GM03348 (cell line): ENCODE measurements at regions not wholly inside any gene's neighbourhood (a gene's known extent, or its start where the extent isn't known, plus 50 kb on each side); places are given as distances from the start of the nearest gene placed in this dataset.
A peak's percentile ranks its signal among the peaks of the same experiment; 100 is the strongest.
"Not testable (repeated sequence)": the region's sequence is repeated elsewhere in the genome, so short reads cannot be mapped to it uniquely, and the experiment has no call there.

Source experiments
- DNase-seq: peaks from one replicate; pipeline ENCODE4 v3.0.0; 2012; ENCODE audit warnings: low spot score

DNA sequence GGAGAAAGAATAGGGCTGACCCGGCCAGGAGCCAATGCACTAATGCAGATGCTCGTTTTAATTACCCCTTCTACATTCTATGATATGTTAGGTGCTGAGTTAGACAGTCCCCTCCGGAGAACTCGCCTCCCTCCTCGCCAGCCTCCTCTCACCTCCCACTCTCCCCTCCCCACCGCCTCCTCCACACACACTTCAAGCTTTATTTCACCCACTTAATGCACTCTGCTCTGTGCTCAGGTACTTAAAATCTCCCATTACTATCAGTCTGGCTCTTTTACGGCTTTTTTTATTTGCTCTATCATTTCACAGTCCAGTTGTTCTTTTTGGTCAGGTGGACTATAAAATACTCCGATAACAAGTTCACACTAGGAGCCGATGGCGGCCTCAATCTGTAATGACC lies 231.6 kb downstream of the TEX36 start:
- DNase-seq, result no peak

GRCh38 chr10:125450218-125450617 lies 232.7 kb downstream of the TEX36 start:
- DNase-seq, result no peak

GRCh38 chr10:125449571-125449970 lies 233.4 kb downstream of the TEX36 start:
- no peak for DNase-seq

DNA sequence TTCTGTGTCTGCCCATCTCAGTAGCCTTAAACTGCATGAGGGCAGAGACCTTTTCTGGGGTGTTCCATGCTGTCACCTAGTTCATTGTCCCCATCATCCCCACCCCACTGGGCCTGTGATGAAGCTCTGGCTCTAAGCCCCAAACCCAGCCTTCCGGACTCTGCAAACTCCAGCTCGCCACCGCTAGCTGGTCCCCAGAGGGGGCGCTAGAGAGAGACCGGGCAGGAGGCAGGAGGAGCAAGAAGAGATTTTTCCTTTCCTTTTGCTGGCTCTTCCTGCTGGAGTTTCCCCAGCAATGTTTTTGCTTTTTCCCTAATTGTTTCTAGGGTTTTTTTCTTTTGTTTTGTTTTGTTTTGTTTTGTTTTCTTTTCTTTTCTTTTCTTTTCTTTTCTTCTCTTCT lies 234.4 kb downstream of the TEX36 start:
- DNase-seq, result peak; percentile 28

DNA sequence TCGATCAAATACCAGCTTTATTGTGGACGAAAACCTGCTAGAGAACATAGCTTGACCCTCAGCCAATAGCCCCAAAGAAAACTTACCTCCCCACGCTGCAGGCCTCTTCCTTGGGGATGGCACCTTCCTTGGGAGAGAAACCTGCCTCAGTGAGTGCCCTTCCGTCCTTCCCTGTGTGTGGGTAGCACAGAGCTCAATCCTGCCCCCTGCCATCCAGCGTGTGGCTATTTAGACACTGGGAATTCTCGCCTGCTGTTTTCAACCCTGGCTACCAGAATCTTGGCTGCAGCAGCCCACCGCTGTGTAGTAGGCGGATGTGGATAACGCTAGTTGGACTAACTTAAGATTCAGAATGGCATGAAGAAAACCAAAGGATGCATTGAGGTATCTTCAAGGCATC lies 238.2 kb downstream of the TEX36 start:
- DNase-seq, result no peak

- DNase-seq, result no peak
Measured at GRCh38 chr10:125442856-125443540, 240.0 kb downstream of the TEX36 start.

- no peak for DNase-seq
Measured at GRCh38 chr10:125441151-125441550, 241.8 kb downstream of the TEX36 start.

GRCh38 chr10:125431149-125431548 lies 251.8 kb downstream of the TEX36 start:
- no peak for DNase-seq

DNA sequence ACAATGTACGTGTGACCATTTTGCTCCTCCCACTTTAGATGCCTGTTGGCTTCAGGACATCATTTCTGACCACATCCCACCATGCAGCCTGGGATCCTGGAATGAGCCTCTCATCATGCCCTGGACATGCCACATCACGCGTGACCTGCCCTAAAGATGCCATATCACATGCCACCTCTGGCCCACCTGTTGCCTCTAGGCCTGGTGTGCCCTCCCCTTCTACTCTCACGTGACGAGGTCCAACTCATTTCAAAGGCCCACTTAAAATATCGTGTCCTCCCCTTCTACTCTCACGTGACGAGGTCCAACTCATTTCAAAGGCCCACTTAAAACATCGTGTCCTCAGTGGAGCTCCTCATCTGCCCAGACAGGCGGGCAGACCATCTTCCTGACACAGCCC lies 254.9 kb downstream of the TEX36 start:
- no peak for DNase-seq

- no peak for DNase-seq
Measured at GRCh38 chr10:125424191-125424847, 258.6 kb downstream of the TEX36 start.

GRCh38 chr10:125423569-125423968 lies 259.4 kb downstream of the TEX36 start:
- DNase-seq, result no peak

DNA sequence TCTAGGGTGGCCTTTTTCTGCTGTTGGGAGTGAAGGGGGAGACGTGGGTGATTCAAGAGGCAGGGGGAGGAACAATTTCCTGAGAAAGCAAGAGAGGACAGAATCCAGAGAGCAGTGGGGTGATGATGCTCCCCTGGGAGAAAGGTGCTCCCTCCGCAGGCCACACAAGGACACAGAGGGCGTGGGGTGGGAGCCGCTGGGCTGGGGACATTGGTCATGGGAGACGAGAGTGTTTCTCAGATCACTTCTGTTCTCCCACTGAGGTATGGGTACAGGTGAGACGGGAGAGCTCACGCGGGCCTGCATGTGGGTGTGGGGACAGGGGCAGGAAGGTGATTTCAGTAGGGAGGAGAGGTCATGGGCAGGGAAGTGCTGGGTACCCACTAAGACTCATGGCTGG lies 259.5 kb upstream of the CTBP2 start:
- DNase-seq, result no peak

GRCh38 chr10:125419146-125419545 lies 258.8 kb upstream of the CTBP2 start:
- DNase-seq, result no peak

GRCh38 chr10:125417605-125418004 lies 257.2 kb upstream of the CTBP2 start:
- no peak for DNase-seq

GRCh38 chr10:125415964-125416363 lies 255.6 kb upstream of the CTBP2 start:
- no peak for DNase-seq

GRCh38 chr10:125415006-125415633 lies 254.8 kb upstream of the CTBP2 start:
- no peak for DNase-seq

GRCh38 chr10:125411724-125412123 lies 251.4 kb upstream of the CTBP2 start:
- DNase-seq, result peak; percentile 19

GRCh38 chr10:125409756-125410155 lies 249.4 kb upstream of the CTBP2 start:
- no peak for DNase-seq

DNA sequence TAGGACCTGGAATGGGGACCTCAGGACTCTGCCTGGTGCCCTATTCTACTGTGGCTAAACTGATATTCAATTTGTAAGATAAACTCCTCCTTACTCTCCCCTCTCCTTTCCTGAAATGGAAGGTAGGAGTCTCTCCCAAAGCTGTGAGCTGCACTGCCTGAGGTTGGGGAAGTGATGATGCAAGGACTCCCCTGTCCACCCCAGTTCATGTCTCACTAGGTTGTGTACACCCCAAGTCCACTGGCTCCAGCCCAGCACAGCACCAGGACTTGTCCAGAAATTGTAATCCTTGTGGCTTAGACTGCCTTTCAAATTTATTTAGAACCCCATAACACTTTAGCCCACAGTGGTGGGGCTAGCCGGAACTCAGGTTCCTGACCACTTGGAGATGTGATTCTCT lies 247.2 kb upstream of the CTBP2 start:
- DNase-seq, result no peak

GRCh38 chr10:125407000-125407502 lies 246.7 kb upstream of the CTBP2 start:
- DNase-seq, result no peak

DNA sequence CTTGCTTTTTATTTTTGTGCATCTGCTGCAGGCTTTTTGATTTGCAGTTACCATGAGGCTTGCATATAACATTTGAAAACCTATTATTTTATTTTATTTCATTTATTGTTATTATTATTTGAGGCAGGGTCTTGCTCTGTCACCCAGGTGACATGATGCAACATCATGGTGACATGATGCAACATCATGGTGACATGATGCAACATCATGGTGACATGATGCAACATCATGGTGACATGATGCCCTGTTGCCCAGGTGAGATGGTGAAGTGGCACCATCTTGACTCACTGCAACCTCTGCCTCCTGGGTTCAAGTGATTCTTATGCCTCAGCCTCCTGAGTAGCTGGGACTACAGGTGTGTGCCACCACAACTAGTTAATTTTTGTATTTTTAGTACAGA lies 244.5 kb upstream of the CTBP2 start:
- DNase-seq, result not testable (repeated sequence)

DNA sequence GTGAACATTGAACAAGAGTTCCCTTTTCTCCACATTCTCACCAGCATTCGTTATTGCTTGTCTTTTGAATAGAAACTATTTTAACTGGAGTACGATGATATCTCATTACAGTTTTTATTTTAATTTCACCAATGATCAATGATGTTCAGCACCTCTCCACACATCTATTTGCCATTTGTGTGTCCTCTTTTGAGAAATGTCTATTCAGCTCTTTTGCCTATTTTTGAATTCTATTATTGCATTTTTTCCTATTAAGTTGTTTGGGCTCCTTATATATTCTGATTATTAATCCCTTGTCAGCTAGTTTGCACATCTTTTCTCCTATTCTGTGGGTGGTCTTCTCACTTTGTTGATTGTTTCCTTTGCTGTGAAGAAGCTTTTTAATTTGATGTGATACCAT lies 241.1 kb upstream of the CTBP2 start:
- no peak for DNase-seq

DNA sequence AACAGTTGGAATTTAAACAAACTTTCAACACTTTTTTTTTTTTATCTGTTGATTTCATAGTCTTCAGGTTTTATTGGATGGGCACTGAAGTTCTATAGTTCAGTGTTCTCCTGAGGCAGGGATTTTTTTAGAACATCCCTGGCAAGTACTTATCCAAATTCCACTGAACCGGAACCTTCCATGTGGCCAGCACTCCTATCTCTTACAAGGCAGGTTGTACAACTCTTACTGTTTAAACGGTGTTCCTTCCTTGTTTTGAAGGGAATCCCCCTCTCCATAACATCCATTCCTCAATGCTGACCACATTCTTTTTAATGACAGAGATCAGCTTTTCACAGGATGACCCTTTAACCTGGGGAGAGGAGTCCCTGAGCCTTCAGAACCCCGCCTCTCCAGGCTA lies 238.9 kb upstream of the CTBP2 start:
- DNase-seq, result no peak
